ENCODE measurements at regions not wholly inside any gene's neighbourhood (a gene's known extent, or its start where the extent isn't known, plus 50 kb on each side); places are given as distances from the start of the nearest gene placed in this dataset.
A peak's percentile ranks its signal among the peaks of the same experiment; 100 is the strongest.

- ATAC-seq (no peak), DNase-seq (ENCODE audit: low spot score) (no peak)
- intact Hi-C loops (cut with DNase I): no loop called here
Observed at GRCh38 chr1:30641572-30642353, 81.6 kb downstream of the MATN1 start.

GRCh38 chr1:30639881-30640452, 83.4 kb downstream of the MATN1 start:
- ATAC-seq (no peak), DNase-seq (ENCODE audit: low spot score) (no peak)
- intact Hi-C loops (cut with DNase I): no loop called here

- intact Hi-C loops (cut with DNase I): no loop called here
- DNase-seq (ENCODE audit: low spot score) (no peak), ATAC-seq (no peak)
Observed at GRCh38 chr1:30638811-30639210, 84.6 kb downstream of the MATN1 start.

- intact Hi-C loops (cut with DNase I): no loop called here
- DNase-seq (ENCODE audit: low spot score) (no peak), ATAC-seq (no peak)
Observed at GRCh38 chr1:30638086-30638485, 85.3 kb downstream of the MATN1 start.

GRCh38 chr1:30637183-30637980, 86.0 kb downstream of the MATN1 start:
- no peak for DNase-seq (ENCODE audit: low spot score)
- intact Hi-C loops (cut with DNase I): no loop called here
- no peak for ATAC-seq

- DNase-seq (ENCODE audit: low spot score) (no peak), ATAC-seq (no peak)
- intact Hi-C loops (cut with DNase I): no loop called here
Observed at GRCh38 chr1:30636621-30637020, 86.8 kb downstream of the MATN1 start.

- ATAC-seq (no peak), DNase-seq (ENCODE audit: low spot score) (no peak)
- intact Hi-C loops (cut with DNase I): no loop called here
Observed at GRCh38 chr1:30635391-30635975, 87.9 kb downstream of the MATN1 start.

- intact Hi-C loops (cut with DNase I): no loop called here
- DNase-seq (ENCODE audit: low spot score) (peak; percentile 8), ATAC-seq (no peak)
Observed at GRCh38 chr1:30634507-30634906, 88.9 kb downstream of the MATN1 start.

GRCh38 chr1:30633294-30633693, 90.1 kb downstream of the MATN1 start:
- DNase-seq (ENCODE audit: low spot score): no peak
- intact Hi-C loops (cut with DNase I): no loop called here
- ATAC-seq: no peak

GRCh38 chr1:30632481-30632880, 90.9 kb downstream of the MATN1 start:
- no peak for DNase-seq (ENCODE audit: low spot score)
- no peak for ATAC-seq

GRCh38 chr1:30631700-30632099, 91.7 kb downstream of the MATN1 start:
- ATAC-seq: no peak
- DNase-seq (ENCODE audit: low spot score): no peak
- intact Hi-C loops (cut with DNase I): no loop called here

More at GRCh38 chr1:30632481-30632880, 90.9 kb downstream of the MATN1 start:
- intact Hi-C loops (cut with DNase I): no loop called here

GRCh38 chr1:30629501-30629900, 93.9 kb downstream of the MATN1 start:
- intact Hi-C loops (cut with DNase I): no loop called here
- DNase-seq (ENCODE audit: low spot score) (no peak), ATAC-seq (no peak)

GRCh38 chr1:30627994-30628393, 95.4 kb downstream of the MATN1 start:
- DNase-seq (ENCODE audit: low spot score) (peak; percentile 9), ATAC-seq (no peak)
- intact Hi-C loops (cut with DNase I): no loop called here

- intact Hi-C loops (cut with DNase I): no loop called here
- ATAC-seq (no peak), DNase-seq (ENCODE audit: low spot score) (no peak)
Observed at GRCh38 chr1:30627206-30627605, 96.2 kb downstream of the MATN1 start.

GRCh38 chr1:30623431-30623830, 100.0 kb downstream of the MATN1 start:
- ATAC-seq (no peak), DNase-seq (ENCODE audit: low spot score) (no peak)
- intact Hi-C loops (cut with DNase I): no loop called here

GRCh38 chr1:30619619-30620018, 103.8 kb downstream of the MATN1 start:
- no peak for ATAC-seq
- DNase-seq (ENCODE audit: low spot score): no peak
- intact Hi-C loops (cut with DNase I): no loop called here

GRCh38 chr1:30618335-30618747, 105.0 kb downstream of the MATN1 start:
- ATAC-seq: no peak
- DNase-seq (ENCODE audit: low spot score): no peak
- intact Hi-C loops (cut with DNase I): no loop called here

- intact Hi-C loops (cut with DNase I): no loop called here
- ATAC-seq: no peak
- DNase-seq (ENCODE audit: low spot score): no peak
Observed at GRCh38 chr1:30616759-30617158, 106.6 kb downstream of the MATN1 start.

GRCh38 chr1:30615816-30616590, 107.4 kb downstream of the MATN1 start:
- ATAC-seq (no peak), DNase-seq (ENCODE audit: low spot score) (no peak)
- intact Hi-C loops (cut with DNase I): no loop called here

All from sciatic nerve (tissue), 2 donors.